GM21381 (cell line): ENCODE measurements at regions not wholly inside any gene's neighbourhood (a gene's known extent, or its start where the extent isn't known, plus 50 kb on each side); places are given as distances from the start of the nearest gene placed in this dataset.
"Not testable (repeated sequence)": the region's sequence is repeated elsewhere in the genome, so short reads cannot be mapped to it uniquely, and the experiment has no call there.

Source experiments
- ATAC-seq: cut with Tn5 transposase; IDR thresholded peaks from one replicate; pipeline ENCODE4 v1.9.1; 2021; ENCODE audit warnings: mild to moderate bottlenecking, moderate library complexity; ENCODE audit not compliant: unreplicated experiment

DNA sequence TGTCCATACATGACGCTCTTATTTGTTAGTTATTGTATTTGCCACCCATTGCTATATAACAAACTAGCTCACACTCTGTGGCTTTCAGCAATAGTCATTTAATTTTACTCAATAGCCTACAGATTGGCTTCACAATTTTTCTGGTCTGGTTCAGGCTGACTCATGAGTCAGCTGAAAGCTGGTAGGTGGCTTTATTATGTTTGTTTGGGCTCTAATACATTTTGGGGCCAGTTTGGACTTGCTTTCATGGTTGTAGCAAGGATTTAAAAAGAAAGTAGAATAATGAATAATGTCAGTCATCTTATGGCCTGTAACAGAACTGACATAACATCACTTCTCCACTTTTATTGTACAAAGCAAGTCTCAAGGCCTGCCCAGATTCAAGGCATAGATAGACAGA is 338.7 kb downstream of the LRRIQ3 start:
- no peak for ATAC-seq

DNA sequence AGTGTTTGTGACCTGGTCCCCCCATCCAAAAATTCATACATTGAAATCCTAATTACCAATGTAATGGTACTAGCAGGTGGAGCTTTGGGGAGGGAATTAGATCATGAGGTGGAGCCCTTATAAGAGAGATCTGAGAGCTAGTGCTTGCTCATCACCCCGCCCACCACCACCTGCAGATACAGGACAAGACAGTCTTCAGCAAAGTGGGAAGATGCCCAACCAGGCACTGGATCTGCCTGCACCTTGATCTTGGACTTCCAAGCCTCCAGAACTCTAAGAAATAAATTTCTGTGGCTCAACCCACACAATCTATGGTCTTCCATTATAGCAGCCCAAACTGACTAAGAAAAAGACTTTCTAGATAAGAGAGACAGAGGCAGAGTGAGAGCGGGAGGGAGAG is 343.4 kb downstream of the LRRIQ3 start:
- no peak for ATAC-seq

GRCh38 chr1:73842436-73842835 is 355.5 kb downstream of the LRRIQ3 start:
- no peak for ATAC-seq

- ATAC-seq, result no peak
These were observed 358.1 kb downstream of the LRRIQ3 start for GRCh38 chr1:73839922-73840321.

DNA sequence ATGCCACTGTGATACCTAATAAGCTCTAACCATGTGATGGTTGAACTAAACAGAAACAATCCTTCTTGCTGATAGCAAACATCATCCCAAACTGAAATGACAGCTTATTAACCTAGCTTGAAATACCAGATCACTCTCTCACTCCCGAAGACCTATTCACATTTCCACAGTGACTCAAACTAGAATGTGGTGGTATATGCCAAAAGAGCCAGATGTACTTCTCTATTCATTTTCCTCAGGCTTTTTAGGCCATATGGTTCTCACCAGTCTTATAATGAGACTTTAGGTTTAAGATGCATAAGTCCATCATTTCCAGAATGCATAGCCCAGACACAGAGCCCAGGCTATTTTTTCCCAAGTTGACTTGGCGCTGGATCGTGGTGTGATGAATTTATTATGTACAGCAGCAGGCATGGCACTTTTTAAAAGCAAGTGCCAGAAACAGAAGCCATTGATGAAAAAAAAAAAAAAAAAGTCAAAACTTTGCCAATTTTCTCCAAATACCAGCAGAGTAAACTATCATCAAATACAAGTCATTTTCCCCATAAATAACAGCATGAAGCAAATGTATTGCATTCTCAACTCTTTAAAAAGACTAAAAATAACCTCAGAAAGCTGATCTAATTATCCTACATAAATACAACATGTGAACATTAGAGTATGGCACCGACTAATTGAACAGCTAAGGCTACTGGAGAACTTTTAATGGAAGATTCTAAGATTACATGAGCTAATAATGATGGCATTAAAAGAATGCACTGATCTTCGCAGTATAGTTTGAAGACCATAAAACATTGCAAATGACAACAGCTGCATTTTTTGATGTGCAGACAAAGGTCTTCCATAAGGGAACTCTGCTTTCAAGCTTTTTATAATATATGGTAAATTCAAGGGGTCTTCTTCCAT is 365.4 kb downstream of the LRRIQ3 start:
- no peak for ATAC-seq

- ATAC-seq, result not testable (repeated sequence)
These were observed 370.7 kb downstream of the LRRIQ3 start for GRCh38 chr1:73827283-73827682.

DNA sequence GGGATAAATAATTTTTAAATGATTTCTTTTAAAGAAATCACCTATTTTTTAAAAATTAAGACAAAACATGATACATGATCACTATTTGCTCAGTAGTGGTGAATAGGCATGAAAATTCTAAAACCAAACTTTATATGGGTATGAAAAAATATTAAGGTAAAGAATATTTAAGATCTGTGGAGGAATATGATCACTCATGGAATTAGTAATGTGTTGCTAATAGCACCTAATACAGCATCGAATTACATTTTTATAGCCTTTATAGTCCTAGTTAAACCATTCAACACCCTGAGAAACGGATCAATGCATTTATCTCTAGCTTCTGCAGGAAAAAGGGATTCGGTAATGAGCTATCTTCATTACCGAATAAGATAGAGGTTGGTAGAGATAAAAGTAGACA is 373.9 kb downstream of the LRRIQ3 start:
- no peak for ATAC-seq

DNA sequence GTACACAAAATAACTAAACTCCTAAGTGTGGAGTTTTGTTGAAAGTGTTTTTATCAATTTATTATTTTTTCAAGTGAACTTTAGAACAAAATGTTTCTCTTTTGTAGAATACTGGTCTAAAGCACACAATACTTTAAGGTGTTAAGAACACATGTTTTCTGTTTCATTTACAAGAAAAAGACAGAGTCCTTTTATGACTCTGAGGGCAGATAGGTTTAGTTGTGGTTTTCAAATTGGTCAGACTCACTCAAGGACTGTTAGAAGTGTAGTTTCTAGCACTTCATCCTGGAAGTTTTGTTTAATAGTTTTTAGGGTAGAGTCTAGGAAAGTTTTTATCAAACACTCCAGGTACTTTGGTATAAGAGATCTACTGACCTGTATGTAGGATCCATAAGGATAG is 376.5 kb downstream of the LRRIQ3 start:
- ATAC-seq, result peak; percentile 95

- no peak for ATAC-seq
These were observed 377.1 kb downstream of the LRRIQ3 start for GRCh38 chr1:73820843-73821242.

GRCh38 chr1:73813716-73814115 is 384.3 kb downstream of the LRRIQ3 start:
- no peak for ATAC-seq

DNA sequence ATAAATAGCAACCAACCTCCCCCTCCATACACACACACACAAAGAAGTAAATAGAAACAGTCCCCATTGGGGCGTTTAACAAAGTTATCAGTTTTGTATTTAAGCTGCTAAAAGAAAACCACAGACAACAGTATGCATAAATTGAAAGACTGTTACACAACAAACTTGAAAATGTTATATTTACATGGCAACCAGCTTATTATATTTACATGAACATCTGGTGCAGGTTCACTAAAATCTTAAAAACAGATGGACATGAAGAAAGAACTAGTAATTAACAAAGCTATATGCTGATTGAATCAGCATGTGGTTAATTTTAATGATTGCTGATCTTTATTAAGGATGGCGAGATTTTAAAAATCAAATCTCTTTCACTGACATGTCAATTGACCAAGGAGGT is 384.7 kb downstream of the LRRIQ3 start:
- no peak for ATAC-seq

DNA sequence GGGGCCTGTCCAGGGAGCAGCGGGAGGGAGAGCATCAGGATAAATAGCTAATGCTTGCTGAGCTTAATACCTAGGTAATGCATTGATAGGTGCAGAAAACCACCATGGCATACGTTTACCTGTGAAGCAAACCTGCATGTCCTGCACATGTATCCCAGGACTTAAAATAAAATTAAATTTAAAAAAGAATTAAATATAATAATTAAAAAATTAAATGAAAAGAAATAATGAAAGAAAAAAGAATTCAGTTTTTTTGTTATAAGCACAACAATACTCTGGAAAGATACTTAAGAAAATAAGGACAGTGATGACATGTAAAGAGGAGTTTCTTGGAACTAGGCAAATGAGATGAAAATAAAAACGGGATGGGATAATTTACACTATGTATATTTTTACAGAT is 386.2 kb downstream of the LRRIQ3 start:
- ATAC-seq, result no peak

- no peak for ATAC-seq
These were observed 393.0 kb downstream of the LRRIQ3 start for GRCh38 chr1:73804935-73805334.

DNA sequence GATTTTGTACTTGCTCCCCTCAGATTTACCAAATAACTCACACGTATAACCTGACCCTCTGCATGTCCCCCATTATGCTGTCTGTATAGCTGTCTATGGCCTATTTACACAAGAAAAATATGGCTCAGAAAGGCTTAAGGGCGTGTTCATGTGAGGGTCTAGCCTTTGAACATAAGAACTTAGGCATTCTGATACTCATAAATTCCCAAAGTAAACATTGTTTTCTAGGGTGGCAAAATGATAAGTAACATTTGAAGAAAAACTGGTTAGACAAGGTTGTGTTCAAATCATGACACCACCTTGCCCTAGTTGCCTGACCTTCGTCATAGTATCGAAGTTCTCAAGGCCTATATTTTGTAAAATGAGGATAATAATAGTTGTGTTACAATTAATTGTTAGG is 394.6 kb downstream of the LRRIQ3 start:
- ATAC-seq, result no peak

- ATAC-seq, result no peak
These were observed 396.0 kb downstream of the LRRIQ3 start for GRCh38 chr1:73801912-73802429.

GRCh38 chr1:73800376-73800775 is 397.6 kb downstream of the LRRIQ3 start:
- no peak for ATAC-seq

DNA sequence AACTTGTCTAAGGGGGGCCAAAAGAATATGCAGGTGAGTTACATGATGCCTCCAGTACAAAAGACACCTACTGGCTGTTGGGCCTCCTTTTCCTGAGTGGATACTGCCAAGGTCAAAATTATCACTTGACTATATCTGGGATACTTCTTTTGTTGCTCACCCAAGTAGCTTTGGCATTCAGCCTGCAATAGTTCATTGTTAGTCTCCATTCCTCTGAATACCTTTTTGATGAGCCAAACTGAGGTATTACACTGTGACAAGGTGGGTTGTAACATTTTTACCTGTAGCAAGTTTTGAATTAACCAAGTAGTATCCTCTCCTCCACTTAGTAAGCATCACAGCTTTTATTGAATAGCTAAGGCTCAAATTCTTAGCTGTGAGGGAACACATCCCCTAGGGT is 408.0 kb downstream of the LRRIQ3 start:
- ATAC-seq, result no peak

DNA sequence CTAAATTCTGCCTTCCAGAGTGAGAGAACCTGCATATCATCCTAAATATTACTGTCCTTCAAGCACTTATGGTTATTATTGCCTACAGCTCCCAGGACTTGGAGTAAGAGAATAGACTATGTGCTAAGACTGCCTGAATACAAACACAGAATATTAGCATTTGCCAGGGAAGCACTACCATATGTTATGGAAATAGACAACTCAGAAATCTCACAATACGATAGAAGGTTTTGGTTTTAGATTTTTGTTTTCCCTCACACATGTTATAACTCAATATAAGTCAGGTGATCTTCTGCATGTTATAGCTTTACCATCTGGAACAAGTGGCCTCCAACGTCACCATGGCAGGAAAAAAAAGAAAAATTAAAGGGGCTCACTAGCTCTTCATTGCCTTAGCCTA is 413.9 kb downstream of the LRRIQ3 start:
- ATAC-seq, result no peak

DNA sequence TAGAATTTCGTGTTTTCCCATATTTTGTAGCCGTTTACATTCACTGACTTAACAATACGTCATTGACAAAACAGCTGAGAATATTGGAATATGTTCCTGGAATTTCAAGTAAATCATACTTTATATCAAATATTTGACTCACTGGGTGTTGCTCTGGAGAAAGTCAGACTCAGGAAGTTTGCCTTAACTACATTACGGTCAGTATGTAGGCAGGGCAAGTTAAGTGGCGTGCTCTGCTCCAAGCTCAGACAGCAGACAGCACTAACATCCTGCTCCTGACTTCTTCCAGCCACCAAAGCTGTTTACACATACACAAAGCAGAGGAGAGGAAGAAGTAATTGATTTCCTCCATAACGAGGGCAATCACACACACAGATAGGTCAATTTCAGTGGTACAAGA is 414.6 kb downstream of the LRRIQ3 start:
- ATAC-seq, result no peak

DNA sequence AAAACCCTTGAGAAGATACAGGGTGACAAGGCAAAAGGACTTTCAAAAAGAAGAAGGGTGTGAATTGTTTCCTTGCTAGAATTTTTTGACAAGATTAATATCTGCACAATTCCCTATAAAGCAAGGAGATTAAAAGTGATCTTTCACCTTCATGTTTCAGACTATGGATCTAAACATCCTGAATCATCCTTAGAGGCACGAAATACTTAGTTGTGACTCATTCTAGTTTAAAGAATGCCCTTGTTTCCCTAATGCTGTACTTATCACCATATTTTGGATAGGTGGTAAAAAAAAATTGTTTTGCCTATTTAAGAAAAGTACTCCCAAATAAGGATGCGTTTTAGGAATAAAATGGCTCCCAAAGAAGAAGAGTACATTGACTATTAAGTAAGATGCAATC is 415.1 kb downstream of the LRRIQ3 start:
- ATAC-seq, result no peak

- ATAC-seq, result no peak
These were observed 416.7 kb downstream of the LRRIQ3 start for GRCh38 chr1:73781251-73781650.

DNA sequence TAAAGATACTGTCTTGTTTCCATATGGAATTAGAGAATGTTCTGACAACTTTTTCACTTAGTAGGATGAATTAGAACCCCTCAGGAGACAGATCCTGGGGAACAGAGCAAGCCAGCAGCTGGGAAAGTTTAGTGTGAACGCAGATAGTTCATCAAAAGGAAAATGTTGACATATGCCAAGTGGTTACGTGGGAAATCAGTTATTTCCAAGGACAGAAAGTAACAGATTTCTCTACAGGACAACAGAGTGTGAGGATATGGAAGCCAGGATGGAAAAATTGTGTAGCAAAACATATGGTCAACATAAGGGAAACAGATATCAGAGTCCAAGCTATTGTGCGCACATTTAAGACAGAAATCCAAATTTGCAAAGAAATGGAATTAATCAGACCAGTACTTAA is 419.5 kb downstream of the LRRIQ3 start:
- ATAC-seq, result no peak

GRCh38 chr1:73775896-73776295 is 422.1 kb downstream of the LRRIQ3 start:
- no peak for ATAC-seq
